Fibroblast of the aortic adventitia (primary cell): ENCODE measurements at regions not wholly inside any gene's neighbourhood (a gene's known extent, or its start where the extent isn't known, plus 50 kb on each side); places are given as distances from the start of the nearest gene placed in this dataset.
"Not testable (repeated sequence)": the region's sequence is repeated elsewhere in the genome, so short reads cannot be mapped to it uniquely, and the experiment has no call there.

Source experiments
- DNase-seq: peaks from one replicate; pipeline ENCODE4 v3.0.0-alpha.2; 2010; ENCODE audit warnings: low read depth
- H3K4me3 ChIP-seq: 2 replicates; pipeline ENCODE4 v1.5.1; 2011; ENCODE audit warnings: low read depth, mild to moderate bottlenecking, control low read depth, low read length, moderate library complexity
- TF ChIP-seq, protein P1 (sequence below): IDR thresholded peaks from 2 replicates; pipeline ENCODE4 v1.5.1; 2011; ENCODE audit warnings: mild to moderate bottlenecking, low read length, control low read depth, inconsistent platforms; ENCODE audit not compliant: insufficient read depth

DNA sequence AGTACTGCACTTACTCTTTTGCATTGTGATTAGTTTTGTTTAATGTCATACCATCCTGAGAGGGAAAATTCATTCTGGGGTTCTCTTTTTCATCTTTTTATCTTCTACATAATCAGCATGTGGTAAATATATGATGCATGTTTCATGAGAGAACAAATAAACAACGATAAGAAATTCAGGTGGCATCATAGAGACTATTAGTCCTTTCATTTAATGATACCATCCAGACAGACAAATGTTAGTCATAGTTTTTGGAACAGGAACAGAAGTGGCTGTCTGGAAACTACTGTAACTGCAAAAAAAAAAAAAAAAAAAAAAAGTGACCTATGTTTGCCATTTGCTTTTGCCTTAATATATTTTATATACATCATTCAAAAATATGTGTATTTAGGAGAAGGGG is 761.0 kb downstream of the EPHA4 start:
- H3K4me3 ChIP-seq = no peak overlapping the region
- DNase-seq = no peak
- TF ChIP-seq, protein P1, sequence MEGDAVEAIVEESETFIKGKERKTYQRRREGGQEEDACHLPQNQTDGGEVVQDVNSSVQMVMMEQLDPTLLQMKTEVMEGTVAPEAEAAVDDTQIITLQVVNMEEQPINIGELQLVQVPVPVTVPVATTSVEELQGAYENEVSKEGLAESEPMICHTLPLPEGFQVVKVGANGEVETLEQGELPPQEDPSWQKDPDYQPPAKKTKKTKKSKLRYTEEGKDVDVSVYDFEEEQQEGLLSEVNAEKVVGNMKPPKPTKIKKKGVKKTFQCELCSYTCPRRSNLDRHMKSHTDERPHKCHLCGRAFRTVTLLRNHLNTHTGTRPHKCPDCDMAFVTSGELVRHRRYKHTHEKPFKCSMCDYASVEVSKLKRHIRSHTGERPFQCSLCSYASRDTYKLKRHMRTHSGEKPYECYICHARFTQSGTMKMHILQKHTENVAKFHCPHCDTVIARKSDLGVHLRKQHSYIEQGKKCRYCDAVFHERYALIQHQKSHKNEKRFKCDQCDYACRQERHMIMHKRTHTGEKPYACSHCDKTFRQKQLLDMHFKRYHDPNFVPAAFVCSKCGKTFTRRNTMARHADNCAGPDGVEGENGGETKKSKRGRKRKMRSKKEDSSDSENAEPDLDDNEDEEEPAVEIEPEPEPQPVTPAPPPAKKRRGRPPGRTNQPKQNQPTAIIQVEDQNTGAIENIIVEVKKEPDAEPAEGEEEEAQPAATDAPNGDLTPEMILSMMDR = no peak

DNA sequence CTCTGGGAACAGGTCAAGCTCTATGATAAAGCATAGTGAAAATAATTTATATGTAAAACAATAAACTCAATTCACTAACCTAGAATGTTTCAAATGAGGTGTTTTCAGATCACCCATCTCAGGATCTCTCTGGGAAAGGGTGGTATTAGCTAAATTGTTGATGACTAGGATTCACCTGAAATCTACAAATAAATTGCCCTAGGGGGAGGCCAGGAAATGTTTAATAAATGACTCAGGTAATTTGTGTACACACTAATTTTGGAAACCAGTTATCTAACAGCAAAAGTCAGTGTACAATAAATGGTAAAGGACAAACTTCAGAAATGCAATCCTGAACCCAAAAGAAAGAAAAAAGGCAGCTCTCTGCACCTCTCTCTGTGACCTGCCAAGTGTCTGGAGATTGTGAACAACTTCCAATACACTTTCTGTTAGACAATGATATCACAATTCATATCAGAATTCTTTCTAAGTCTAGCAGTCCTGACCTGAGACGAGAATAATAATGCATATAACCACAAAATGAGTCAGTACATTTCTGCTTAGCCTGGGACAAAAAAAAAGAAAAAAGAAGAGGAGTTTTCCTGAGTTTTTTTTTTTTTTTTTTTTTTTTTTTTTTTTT is 760.0 kb downstream of the EPHA4 start:
- peak; percentile 27 for DNase-seq
- TF ChIP-seq, protein P1 = no peak

DNA sequence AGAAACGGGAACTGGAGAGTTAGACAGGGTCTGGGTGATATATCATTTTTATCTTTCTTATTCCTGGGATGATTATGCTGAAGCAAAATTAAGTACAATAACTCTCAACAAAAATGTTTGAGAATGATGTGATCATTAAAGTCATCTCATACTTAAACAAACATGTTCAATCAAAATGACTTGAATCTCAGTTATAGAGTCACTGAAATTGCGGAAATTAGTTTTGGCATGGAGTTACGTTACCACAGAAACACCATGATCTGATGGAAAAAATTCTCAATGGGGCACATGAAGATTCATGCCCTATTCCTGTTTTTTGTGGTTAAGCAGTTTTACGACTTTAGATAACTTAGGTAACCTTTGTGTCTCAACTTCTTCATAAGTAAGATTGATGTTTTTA is 757.7 kb downstream of the EPHA4 start:
- H3K4me3 ChIP-seq = no peak overlapping the region
- TF ChIP-seq, protein P1 = no peak
- DNase-seq = no peak

More for the DNA sequence above, 760.0 kb downstream of the EPHA4 start:
- H3K4me3 ChIP-seq = no peak overlapping the region

DNA sequence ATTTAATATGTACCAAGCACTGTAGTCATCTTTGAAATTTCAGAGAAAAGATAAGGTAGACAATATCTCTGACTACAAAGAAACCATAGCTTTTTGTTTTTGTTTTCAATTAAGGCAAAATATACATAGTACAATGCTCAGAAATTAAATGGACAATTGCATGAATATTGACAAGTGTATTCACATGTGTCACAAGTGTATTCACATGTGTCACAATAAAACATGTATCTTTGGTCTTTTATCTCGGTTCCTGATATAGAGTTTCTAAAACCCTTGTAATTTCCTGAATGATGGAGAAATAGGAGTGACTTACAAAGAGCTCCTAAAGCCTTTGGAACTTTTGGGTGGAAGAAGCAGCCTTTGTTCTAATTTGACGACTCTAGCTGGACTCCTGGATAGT is 756.4 kb downstream of the EPHA4 start:
- no peak for DNase-seq
- no peak overlapping the region for H3K4me3 ChIP-seq
- TF ChIP-seq, protein P1 = no peak

DNA sequence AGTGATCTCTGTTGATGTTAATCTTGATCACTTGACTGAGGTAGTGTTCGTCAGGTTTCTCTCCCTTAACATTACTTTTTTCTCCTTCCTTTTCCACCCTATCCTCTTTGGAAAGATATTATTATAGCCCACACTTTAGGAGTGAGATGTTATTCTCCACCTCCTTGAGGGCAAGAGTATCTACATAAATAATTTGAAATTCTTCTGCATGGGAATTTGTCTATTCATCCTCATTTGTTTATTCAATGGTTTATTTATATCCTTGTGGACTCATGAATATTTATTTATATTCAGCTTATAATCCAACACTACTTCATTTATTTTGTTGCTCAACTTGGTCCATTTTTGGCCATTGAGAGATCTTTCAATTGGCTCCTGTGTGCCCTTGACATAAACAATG is 750.4 kb downstream of the EPHA4 start:
- no peak for DNase-seq
- TF ChIP-seq, protein P1 = no peak
- H3K4me3 ChIP-seq = no peak overlapping the region

DNA sequence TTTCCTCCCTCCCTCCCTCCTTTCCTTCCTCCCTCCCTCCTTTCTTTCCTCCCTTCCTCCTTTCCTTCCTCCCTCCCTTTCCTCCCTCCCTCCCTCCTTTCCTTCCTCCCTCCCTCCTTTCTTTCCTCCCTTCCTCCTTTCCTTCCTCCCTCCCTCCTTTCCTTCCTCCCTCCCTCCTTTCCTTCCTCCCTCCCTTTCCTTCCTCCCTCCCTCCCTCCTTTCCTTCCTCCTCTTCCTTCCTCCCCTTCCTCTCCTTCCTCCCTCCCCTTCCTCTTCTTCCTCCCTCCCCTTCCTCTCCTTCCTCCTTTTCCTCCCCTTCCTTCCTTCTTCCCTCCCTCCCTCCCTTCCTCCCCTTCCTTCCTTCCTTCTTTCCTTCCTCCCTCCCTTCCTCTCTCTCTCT is 748.5 kb downstream of the EPHA4 start:
- not testable (repeated sequence) for DNase-seq, H3K4me3 ChIP-seq

DNA sequence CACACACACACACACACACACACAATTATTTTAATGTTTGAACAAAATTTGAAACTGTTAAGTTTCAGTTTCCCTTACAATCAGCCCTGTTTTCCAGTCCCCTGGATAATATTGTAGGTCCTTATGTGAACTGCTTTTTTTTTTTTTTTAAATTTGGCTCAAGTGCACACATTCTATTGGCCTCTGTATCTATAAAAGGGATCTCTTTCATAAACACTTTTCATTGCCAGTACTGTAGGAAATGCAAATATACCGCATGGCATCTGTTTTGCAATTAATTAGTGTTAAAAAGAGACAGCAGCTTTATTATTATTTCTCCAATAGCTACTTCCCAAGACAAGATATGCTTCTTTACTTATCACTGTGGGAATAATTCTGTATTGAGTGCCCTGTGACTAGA is 738.7 kb downstream of the EPHA4 start:
- TF ChIP-seq, protein P1 = no peak

More for the DNA sequence above, 738.7 kb downstream of the EPHA4 start:
- DNase-seq = no peak
- no peak overlapping the region for H3K4me3 ChIP-seq
